PC-9 (cell line): ENCODE measurements at regions not wholly inside any gene's neighbourhood (a gene's known extent, or its start where the extent isn't known, plus 50 kb on each side); places are given as distances from the start of the nearest gene placed in this dataset.
A peak's percentile ranks its signal among the peaks of the same experiment; 100 is the strongest.

Experiments
- BruUV-seq: library from RNA; stranded (reverse); fragments of 400-500 nt; replicated peaks from 2 replicates; lab custom pipeline; 2021; lab: Mats Ljungman, UMichigan
- CTCF ChIA-PET: fragments of 300-600 bp; sonication (Branson Sonifier 250); formaldehyde crosslinking; loops from one replicate; lab custom pipeline; 2022; ENCODE audit warnings: antibody characterized with exemption; lab: Charles Lee
- POLR2A ChIA-PET: fragments of 300-600 bp; sonication (Branson Sonifier 250); formaldehyde crosslinking; loops from one replicate; lab custom pipeline; 2022; ENCODE audit warnings: antibody characterized with exemption; ENCODE audit not compliant: unreplicated experiment; lab: Charles Lee
- DNase-seq, 2 experiments: peaks; one replicate each; pipeline versions ENCODE4 v3.0.0 to v3.0.0-alpha.2; 2015 to 2022; ENCODE audit warnings: mixed read lengths in 1 of 2
- H2AFZ ChIP-seq: fragments of 200-600 bp; sonication (generic); 2 replicates; pipeline ENCODE4 v1.8.1; 2017; ENCODE audit warnings: antibody characterized with exemption
- H3F3A ChIP-seq: fragments of 200-600 bp; sonication (generic); 2 replicates; pipeline ENCODE4 v1.8.1; 2017; ENCODE audit warnings: antibody characterized with exemption, mild to moderate bottlenecking, low read depth; ENCODE audit not compliant: insufficient read depth
- H3K27ac ChIP-seq: fragments of 200-600 bp; sonication (generic); 2 replicates; pipeline ENCODE4 v1.6.1; 2016; ENCODE audit warnings: mixed run types
- H3K27me3 ChIP-seq: fragments of 200-600 bp; sonication (generic); 2 replicates; pipeline ENCODE4 v1.6.1; 2016; ENCODE audit warnings: low read depth, mixed run types; ENCODE audit not compliant: insufficient read depth
- H3K36me3 ChIP-seq: fragments of 200-600 bp; sonication (generic); 2 replicates; pipeline ENCODE4 v1.6.1; 2016; ENCODE audit warnings: low read depth, mixed run types
- H3K4me1 ChIP-seq: fragments of 200-600 bp; sonication (generic); replicated peaks from 2 replicates; pipeline ENCODE4 v1.6.1; 2016; ENCODE audit warnings: mixed run types; ENCODE audit not compliant: insufficient read depth
- H3K4me2 ChIP-seq: fragments of 200-600 bp; sonication (generic); 2 replicates; pipeline ENCODE4 v1.6.1; 2017; ENCODE audit warnings: mixed run types
- H3K4me3 ChIP-seq: fragments of 200-600 bp; sonication (generic); 2 replicates; pipeline ENCODE4 v1.6.1; 2016; ENCODE audit warnings: mixed run types
- H3K79me2 ChIP-seq: fragments of 200-600 bp; sonication (generic); 2 replicates; pipeline ENCODE4 v1.6.1; 2017; ENCODE audit warnings: low read depth, mixed run types
- H3K9me2 ChIP-seq: fragments of 200-600 bp; sonication (generic); 2 replicates; pipeline ENCODE4 v1.8.1; 2017; ENCODE audit warnings: mild to moderate bottlenecking; ENCODE audit not compliant: insufficient read depth
- H3K9me3 ChIP-seq: fragments of 200-600 bp; sonication (generic); 2 replicates; pipeline ENCODE4 v1.8.1; 2016; ENCODE audit warnings: low read depth; ENCODE audit not compliant: insufficient read depth
- H4K20me1 ChIP-seq: fragments of 200-600 bp; sonication (generic); 2 replicates; pipeline ENCODE4 v1.8.1; 2017; ENCODE audit not compliant: insufficient read depth
- EZH2 ChIP-seq: fragments of 200-600 bp; sonication (generic); IDR thresholded peaks from 2 replicates; pipeline ENCODE4 v1.8.0; 2017; ENCODE audit warnings: antibody characterized with exemption, low read depth
- intact Hi-C: fragments of 100-400 bp; cut with micrococcal nuclease; formaldehyde crosslinking; loops from one replicate; pipeline ENCODE4 v1.10.0; 2022; ENCODE audit not compliant: unreplicated experiment
- TF ChIP-seq, protein P1 (sequence below): fragments of 200-600 bp; sonication (generic); conservative IDR thresholded peaks from 2 replicates; pipeline ENCODE4 v1.6.1; 2017; ENCODE audit warnings: mixed run types, antibody characterized with exemption, mild to moderate bottlenecking, moderate library complexity

DNA sequence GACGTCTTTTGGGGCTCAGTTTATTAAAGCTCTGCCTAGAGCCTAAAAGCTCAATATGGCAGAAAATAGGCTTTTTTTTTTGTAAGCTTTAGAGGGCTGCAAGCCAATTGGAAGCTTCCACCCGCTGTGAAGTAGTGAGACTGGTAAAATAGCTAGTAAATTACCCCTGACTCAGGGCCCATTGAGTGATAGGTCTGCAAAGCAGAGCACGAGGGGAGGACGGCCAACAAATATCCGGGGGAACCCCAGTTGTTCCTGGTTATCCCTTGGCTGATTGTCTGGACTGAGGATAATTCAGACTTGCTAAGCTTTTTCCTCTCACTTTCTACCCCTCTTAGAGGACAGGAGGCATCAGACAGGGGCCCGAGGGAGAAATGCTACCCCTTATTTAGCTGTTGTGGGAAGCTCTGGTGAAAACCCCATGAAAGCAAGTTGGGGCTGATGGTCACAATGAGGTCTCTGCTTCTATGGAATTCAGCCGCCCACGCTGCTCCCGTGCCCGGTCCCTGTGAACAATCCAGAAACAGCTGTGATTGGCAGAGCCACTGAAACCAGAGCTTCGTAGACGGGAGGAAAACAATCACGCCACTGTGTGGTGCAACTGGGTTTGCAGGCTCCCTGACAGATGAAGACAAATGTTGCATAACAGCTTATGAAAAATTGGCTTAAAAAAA is 141.9 kb upstream of the LGALSL start:
- intact Hi-C loops: loop anchor here (2.0 to 10.0 kb wide), 4 partner anchors 35 to 265 kb away; partner anchors contain the start of gene PELI1
- H3F3A ChIP-seq: no peaks in the 10 kb centered on the region
- no peak for TF ChIP-seq EZH2
- TF ChIP-seq, protein P1, sequence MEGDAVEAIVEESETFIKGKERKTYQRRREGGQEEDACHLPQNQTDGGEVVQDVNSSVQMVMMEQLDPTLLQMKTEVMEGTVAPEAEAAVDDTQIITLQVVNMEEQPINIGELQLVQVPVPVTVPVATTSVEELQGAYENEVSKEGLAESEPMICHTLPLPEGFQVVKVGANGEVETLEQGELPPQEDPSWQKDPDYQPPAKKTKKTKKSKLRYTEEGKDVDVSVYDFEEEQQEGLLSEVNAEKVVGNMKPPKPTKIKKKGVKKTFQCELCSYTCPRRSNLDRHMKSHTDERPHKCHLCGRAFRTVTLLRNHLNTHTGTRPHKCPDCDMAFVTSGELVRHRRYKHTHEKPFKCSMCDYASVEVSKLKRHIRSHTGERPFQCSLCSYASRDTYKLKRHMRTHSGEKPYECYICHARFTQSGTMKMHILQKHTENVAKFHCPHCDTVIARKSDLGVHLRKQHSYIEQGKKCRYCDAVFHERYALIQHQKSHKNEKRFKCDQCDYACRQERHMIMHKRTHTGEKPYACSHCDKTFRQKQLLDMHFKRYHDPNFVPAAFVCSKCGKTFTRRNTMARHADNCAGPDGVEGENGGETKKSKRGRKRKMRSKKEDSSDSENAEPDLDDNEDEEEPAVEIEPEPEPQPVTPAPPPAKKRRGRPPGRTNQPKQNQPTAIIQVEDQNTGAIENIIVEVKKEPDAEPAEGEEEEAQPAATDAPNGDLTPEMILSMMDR: no peak
- no peak overlapping the region for H3K4me3 ChIP-seq
- CTCF ChIA-PET: interaction anchor here (0.5 to 1.1 kb wide), 4 partner anchors 15 to 262 kb away, joined by 3 to 4 read pairs (median 3); no protein-coding TSS in a partner anchor
- H3K27ac ChIP-seq: no peak overlapping the region
- peak; percentile 70 to 73 for DNase-seq
- no peak overlapping the region for H2AFZ ChIP-seq
- H3K4me2 ChIP-seq: peak overlapping the region; percentile 28; the same call in 1 of the 2 replicates
- no peaks in the 10 kb centered on the region for H3K79me2 ChIP-seq
- H3K36me3 ChIP-seq: no peaks in the 10 kb centered on the region
- H3K4me1 ChIP-seq: no peaks in the 10 kb centered on the region
- no peaks in the 10 kb centered on the region for H3K27me3 ChIP-seq
- H3K9me3 ChIP-seq: no peaks in the 10 kb centered on the region
- POLR2A ChIA-PET: interaction anchor here (0.6 to 1.0 kb wide), 2 partner anchors 38 to 56 kb away, joined by 3 to 10 read pairs; no protein-coding TSS in a partner anchor
- no TSS peak for BruUV-seq
- H4K20me1 ChIP-seq: no peaks in the 10 kb centered on the region
- no peaks in the 10 kb centered on the region for H3K9me2 ChIP-seq

DNA sequence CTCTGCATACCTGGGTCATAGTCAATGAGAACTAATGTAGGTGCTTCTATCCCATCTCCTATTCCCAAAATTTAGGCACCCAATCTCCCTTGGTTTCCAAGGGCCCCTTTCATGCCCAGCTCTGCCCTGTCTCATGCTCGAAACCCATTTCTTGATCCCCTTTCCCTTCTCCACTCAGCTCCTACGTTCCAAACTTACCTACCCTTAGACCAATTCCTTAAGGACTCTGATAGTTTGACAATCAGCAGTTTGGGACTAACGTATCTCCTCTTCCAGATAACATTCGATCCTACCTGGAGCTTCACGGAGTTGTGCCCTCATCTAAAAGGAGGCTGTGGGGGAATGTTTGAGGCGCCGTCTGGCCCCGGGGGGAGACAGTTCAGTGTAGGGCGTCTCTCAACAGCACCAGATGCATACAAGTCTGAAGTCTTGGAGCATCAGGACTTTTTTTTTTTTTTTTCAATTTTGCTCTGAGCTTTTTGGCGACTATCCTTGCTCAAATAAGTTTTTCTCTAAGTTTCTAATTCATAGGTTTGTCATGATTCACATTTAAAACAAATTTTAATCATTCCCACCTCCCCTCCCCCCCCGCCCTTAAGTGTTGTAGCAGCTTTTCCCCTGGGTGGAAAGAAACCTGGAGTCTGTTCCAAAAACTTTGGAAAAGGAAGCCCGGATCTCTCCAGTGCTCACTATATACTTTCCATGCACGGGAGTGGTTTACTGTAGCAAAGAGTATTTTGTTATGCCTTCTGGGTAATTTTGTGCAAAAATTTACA is 141.2 kb upstream of the LGALSL start:
- H3K4me2 ChIP-seq: no peak overlapping the region
- no peak overlapping the region for H3K4me3 ChIP-seq

DNA sequence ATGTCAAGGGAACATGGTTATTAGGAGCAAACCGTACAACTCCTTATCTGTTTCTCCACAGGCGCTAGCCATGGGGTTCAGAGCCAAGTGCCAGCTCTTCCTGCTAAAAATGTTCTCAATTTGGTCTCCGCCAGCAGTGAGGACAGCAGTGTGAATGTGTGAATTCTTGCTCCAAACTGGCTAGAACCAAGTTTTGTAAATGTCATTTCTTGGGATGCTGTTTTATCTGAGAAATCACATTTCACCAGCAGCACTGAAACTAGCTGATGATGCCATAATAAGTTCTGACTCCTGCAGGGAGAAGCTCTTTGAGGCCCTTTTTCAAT is 140.6 kb upstream of the LGALSL start:
- no peaks in the 10 kb centered on the region for H3K9me3 ChIP-seq
- H3K27me3 ChIP-seq: no peaks in the 10 kb centered on the region
- no peak overlapping the region for H3K4me2 ChIP-seq
- no peaks in the 10 kb centered on the region for H3K36me3 ChIP-seq
- no peaks in the 10 kb centered on the region for H3K79me2 ChIP-seq
- no peaks in the 10 kb centered on the region for H3F3A ChIP-seq
- H3K4me1 ChIP-seq: no peaks in the 10 kb centered on the region
- no peak overlapping the region for H2AFZ ChIP-seq
- H3K9me2 ChIP-seq: no peaks in the 10 kb centered on the region
- BruUV-seq: no TSS peak
- intact Hi-C loops: loop anchor here (2.0 to 10.0 kb wide), 4 partner anchors 37 to 266 kb away; partner anchors contain the start of gene PELI1
- ChIA-PET POLR2A (no interaction called here), CTCF (interaction anchor here (0.6 kb wide), 2 partner anchors 230 to 333 kb away, joined by 3 to 4 read pairs; no protein-coding TSS in a partner anchor)
- TF ChIP-seq EZH2: no peak
- TF ChIP-seq, protein P1: no peak
- H3K27ac ChIP-seq: no peak overlapping the region
- no peak for DNase-seq
- H4K20me1 ChIP-seq: no peaks in the 10 kb centered on the region
- no peak overlapping the region for H3K4me3 ChIP-seq

More for the DNA sequence above, 141.2 kb upstream of the LGALSL start:
- no peaks in the 10 kb centered on the region for H3K9me2 ChIP-seq
- no peak for DNase-seq
- no TSS peak for BruUV-seq
- CTCF ChIA-PET: interaction anchor here (0.6 to 1.1 kb wide), 3 partner anchors 230 to 333 kb away, joined by 3 to 4 read pairs (median 4); no protein-coding TSS in a partner anchor
- no peaks in the 10 kb centered on the region for H3K27me3 ChIP-seq
- intact Hi-C loops: loop anchor here (2.0 to 10.0 kb wide), 4 partner anchors 36 to 266 kb away; partner anchors contain the start of gene PELI1
- no peak overlapping the region for H2AFZ ChIP-seq
- no peaks in the 10 kb centered on the region for H3K36me3 ChIP-seq
- TF ChIP-seq EZH2: no peak
- TF ChIP-seq, protein P1: no peak
- H4K20me1 ChIP-seq: no peaks in the 10 kb centered on the region
- POLR2A ChIA-PET: interaction anchor here (1.0 kb wide), 1 partner anchor 39 kb away, joined by 10 read pairs; no protein-coding TSS in a partner anchor
- H3K27ac ChIP-seq: no peak overlapping the region
- H3K79me2 ChIP-seq: no peaks in the 10 kb centered on the region
- H3K9me3 ChIP-seq: no peaks in the 10 kb centered on the region
- no peaks in the 10 kb centered on the region for H3F3A ChIP-seq
- no peaks in the 10 kb centered on the region for H3K4me1 ChIP-seq
